Kidney epithelial cell (primary cell): ENCODE measurements at regions not wholly inside any gene's neighbourhood (a gene's known extent, or its start where the extent isn't known, plus 50 kb on each side); places are given as distances from the start of the nearest gene placed in this dataset.

Experiments
- DNase-seq: peaks from one replicate; pipeline ENCODE4 v3.0.0-alpha.2; 2010; ENCODE audit warnings: low read depth
- H3K27me3 ChIP-seq: 2 replicates; pipeline ENCODE4 v1.6.0; 2011; ENCODE audit warnings: low read length; ENCODE audit not compliant: control insufficient read depth, insufficient read depth
- H3K36me3 ChIP-seq: 2 replicates; pipeline ENCODE4 v1.5.1; 2011; ENCODE audit warnings: low read length; ENCODE audit not compliant: control insufficient read depth, insufficient read depth
- H3K4me3 ChIP-seq: 2 replicates; pipeline ENCODE4 v1.5.1; 2011; ENCODE audit warnings: low read depth, mild to moderate bottlenecking, control low read depth, low read length
- CTCF ChIP-seq: IDR thresholded peaks from 2 replicates; pipeline ENCODE4 v1.5.1; 2011; ENCODE audit warnings: mild to moderate bottlenecking, moderate library complexity, low read length, control low read depth, inconsistent platforms; ENCODE audit not compliant: insufficient read depth, poor library complexity, severe bottlenecking

DNA sequence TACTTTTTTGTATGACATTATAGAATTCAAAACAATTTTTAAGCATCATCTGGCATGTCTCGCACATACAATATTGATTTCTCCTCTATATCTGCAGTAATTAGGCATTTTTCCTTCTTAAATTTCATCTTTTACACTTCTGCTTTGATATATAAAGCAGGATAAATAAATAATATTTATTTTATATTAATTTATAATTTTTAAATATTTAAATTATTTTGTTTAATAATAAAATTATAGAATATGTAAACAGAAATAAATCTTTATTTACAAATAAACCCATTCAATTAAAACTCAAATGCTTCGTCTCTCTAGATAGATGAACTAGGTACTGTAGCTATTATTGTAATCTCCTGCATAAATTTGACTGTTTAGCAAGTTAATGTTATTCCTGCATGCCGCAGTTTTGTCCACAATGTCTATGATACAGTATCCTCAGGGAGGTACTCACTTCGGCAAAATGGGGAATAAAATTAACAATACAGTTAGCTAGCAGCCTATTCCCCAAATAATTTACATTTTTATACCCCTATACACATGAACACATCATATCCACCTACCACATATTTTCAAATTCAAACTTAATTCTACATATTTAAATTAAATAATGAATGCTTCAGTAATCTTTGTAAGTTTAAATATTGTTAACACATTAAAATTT lies 473.6 kb upstream of the SLC10A2 start:
- no peak for DNase-seq
- no peak for TF ChIP-seq CTCF
- Histone ChIP-seq H3K4me3 (no peak overlapping the region), H3K36me3 (no peaks in the 10 kb centered on the region), H3K27me3 (no peaks in the 10 kb centered on the region)

- H3K27me3 ChIP-seq = no peaks in the 10 kb centered on the region
- TF ChIP-seq CTCF = no peak
- no peak for DNase-seq
- H3K4me3 ChIP-seq = no peak overlapping the region
- H3K36me3 ChIP-seq = no peaks in the 10 kb centered on the region
Observed at GRCh38 chr13:103539265-103539664, 473.0 kb upstream of the SLC10A2 start.

- Histone ChIP-seq H3K36me3 (no peaks in the 10 kb centered on the region), H3K27me3 (no peaks in the 10 kb centered on the region), H3K4me3 (no peak overlapping the region)
- no peak for TF ChIP-seq CTCF
- no peak for DNase-seq
Observed at GRCh38 chr13:103537616-103538015, 471.4 kb upstream of the SLC10A2 start.

DNA sequence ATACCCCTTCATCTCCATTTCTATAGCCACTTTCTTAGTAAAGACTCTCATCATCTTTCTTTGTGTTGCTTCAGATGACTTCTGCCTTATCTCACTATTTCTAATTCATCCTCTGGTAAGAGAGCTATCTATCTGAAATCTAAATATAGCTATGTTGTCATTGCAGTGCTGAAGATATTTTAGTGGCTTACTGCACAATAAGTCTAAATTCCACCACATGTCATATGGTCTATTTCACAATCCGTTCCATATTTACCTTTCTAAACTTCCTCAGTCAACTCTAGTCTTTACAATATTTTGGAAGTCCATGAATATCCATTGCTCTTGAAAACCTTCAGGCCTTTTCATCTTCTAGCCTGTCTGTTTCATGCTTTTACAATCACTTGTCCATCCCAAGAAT lies 465.1 kb upstream of the SLC10A2 start:
- DNase-seq = no peak
- H3K27me3 ChIP-seq = no peaks in the 10 kb centered on the region
- H3K4me3 ChIP-seq = no peak overlapping the region
- no peaks in the 10 kb centered on the region for H3K36me3 ChIP-seq
- no peak for TF ChIP-seq CTCF

- no peak for DNase-seq
- no peak overlapping the region for H3K4me3 ChIP-seq
- H3K27me3 ChIP-seq = no peaks in the 10 kb centered on the region
- H3K36me3 ChIP-seq = no peaks in the 10 kb centered on the region
- no peak for TF ChIP-seq CTCF
Observed at GRCh38 chr13:103528437-103528836, 462.2 kb upstream of the SLC10A2 start.

DNA sequence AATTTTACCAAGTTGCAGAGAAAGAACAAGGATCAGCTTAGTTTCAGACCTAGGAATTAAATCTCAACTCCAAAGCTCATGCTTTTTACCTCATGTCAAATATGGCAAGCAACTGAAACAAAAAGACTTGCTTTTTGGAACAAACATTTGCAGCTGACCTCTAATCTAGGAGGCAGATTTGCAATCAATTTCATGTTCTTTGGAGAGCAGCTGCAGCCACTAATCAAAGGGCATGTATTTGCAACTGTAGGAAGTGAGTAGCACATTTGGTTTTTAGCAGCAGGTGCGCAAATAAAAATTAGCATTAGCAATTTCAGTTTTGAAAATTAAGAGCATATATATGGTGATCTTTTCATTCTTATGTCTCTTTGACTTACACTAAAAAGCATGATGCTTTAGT lies 459.3 kb upstream of the SLC10A2 start:
- Histone ChIP-seq H3K4me3 (no peak overlapping the region), H3K27me3 (no peaks in the 10 kb centered on the region), H3K36me3 (no peaks in the 10 kb centered on the region)
- TF ChIP-seq CTCF = no peak
- DNase-seq = no peak
